SKM-1 (cell line): ENCODE measurements at regions not wholly inside any gene's neighbourhood (a gene's known extent, or its start where the extent isn't known, plus 50 kb on each side); places are given as distances from the start of the nearest gene placed in this dataset.

Experiments used
- DNase-seq: peaks from one replicate; lab custom pipeline; 2025; ENCODE audit not compliant: unreplicated experiment; lab: John Stamatoyannopoulos, UW

DNA sequence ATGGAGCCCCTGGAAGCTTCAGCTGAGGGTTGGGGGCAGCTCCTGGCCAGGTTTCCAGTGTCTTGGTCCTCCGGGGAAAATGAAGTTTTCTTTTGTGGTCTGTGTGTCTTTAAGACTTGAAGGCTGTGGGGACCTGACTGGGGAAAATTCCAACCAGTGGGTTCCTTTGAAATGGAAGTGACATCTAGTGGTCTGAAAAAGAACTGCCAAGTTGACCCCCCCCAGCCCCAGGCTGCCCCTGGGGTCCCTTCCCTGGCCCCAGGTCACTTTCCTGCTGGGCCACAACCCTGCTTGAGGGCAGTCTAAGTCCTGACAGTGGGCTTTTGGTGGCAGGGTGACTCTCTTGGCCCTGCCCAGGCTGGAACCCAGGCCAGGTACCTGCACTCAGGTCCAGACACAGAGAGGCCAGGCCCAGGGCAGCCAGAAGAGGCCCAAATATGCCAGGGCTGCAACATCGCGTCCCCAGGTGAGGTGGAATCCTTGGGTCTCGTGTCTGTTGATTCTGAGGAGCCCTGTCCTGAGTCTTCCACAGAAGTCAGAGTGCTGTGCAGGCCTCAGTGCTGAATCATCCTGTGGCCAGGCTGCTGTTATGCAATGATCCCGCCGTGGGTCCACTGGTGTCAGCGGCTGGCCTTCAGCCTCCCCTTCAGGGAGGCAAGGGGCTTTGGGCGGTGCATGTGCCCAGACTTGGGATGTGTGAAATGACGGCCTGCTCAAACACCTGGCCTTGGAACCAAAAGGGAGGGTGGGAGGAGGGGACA, 68.4 kb downstream of the VEGFA start:
- DNase-seq = peak; percentile 41

DNA sequence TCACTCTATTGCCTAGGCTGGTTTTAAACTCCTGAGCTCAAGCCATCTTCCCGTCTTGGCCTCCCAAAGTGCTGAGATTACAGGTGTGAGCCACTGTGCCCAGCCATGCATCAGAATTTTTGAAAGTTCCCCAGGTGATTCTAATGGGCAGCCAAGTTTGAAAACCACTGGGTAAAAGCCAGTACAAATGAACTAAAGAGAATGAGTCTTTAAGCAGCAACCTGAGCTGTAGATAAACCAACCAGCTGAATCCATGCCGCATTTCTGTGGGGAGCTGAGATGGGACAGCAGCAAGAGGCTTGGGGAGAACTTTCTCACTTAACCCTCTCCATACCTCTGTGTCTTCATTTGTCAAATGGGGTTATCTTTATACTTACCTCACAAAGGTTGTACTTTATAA, 67.5 kb downstream of the VEGFA start:
- DNase-seq = no peak

DNA sequence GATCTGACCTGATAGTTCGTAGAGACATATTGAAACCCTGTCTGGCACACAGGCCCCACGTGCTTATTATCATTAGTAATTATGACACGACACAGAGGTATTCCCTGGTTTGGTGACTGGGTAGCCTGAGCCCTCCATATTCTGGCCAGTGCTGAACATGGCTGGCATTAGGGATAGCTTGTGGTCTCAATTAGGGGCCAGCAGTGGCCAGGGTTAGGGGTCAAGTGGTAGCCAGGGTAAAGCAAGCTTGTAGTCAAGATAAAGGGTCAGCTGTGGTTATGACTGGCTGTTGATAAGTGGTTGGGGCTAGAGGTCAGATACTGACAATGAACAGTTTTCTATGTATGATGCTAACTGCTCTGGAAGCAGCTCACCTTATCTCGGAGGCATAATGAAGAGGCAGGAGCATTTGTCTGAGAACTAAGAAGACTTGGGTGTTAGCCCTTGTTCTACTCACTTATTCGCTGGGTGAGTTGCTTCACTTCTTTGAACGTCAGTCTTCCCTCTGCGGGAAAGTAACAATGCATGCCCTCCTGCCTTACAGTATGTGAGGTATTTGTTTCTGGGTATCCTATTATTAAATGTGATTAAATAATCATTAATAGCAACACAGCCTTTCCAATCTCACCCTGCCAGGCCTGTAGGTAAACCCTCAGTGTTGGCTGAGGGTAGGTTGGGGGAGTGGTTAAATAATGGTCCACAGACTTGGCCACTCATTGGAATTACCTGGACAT, 66.7 kb downstream of the VEGFA start:
- no peak for DNase-seq
